DND-41 (cell line): ENCODE measurements at regions not wholly inside any gene's neighbourhood (a gene's known extent, or its start where the extent isn't known, plus 50 kb on each side); places are given as distances from the start of the nearest gene placed in this dataset.

ENCODE experiments used
- ATAC-seq: fragments of 200-7000 bp; cut with Tn5 transposase; 3 replicates; pipeline ENCODE4 v1.9.1; 2021; ENCODE audit warnings: low read depth; ENCODE audit not compliant: insufficient read depth
- DNase-seq: peaks from one replicate; pipeline ENCODE4 v3.0.0-alpha.2; 2020
- H2AFZ ChIP-seq: 2 replicates; pipeline ENCODE4 v1.6.0; 2012; ENCODE audit warnings: low read depth, low read length
- H3K27ac ChIP-seq: 2 replicates; pipeline ENCODE4 v1.5.1; 2012; ENCODE audit warnings: low read length, inconsistent platforms
- H3K27me3 ChIP-seq: fragments of 200-600 bp; sonication (generic); 2 replicates; pipeline ENCODE4 v1.6.0; 2012; ENCODE audit warnings: low read length, mild to moderate bottlenecking, inconsistent platforms; ENCODE audit not compliant: insufficient read depth, poor library complexity
- H3K36me3 ChIP-seq: 2 replicates; pipeline ENCODE4 v1.5.1; 2012; ENCODE audit warnings: low read length, inconsistent platforms; ENCODE audit not compliant: insufficient read depth
- H3K4me1 ChIP-seq: 2 replicates; pipeline ENCODE4 v1.5.1; 2012; ENCODE audit warnings: mild to moderate bottlenecking, low read length; ENCODE audit not compliant: insufficient read depth
- H3K4me2 ChIP-seq: 2 replicates; pipeline ENCODE4 v1.6.0; 2012; ENCODE audit warnings: mild to moderate bottlenecking, moderate library complexity, low read length, inconsistent platforms; ENCODE audit not compliant: insufficient read depth
- H3K4me3 ChIP-seq, 2 experiments: fragments of 200-600 bp in 1 of 2; shearing (Covaris generic) in 1 of 2; 2 replicates each; pipeline ENCODE4 v1.5.1; 2012 to 2016; ENCODE audit warnings: inconsistent platforms in 2 of 2, low read length in 2 of 2, mild to moderate bottlenecking in 2 of 2, low read depth in 1 of 2, moderate library complexity in 1 of 2
- H3K79me2 ChIP-seq: 2 replicates; pipeline ENCODE4 v1.6.0; 2012; ENCODE audit warnings: low read length, inconsistent platforms; ENCODE audit not compliant: insufficient read depth
- H3K9ac ChIP-seq: 2 replicates; pipeline ENCODE4 v1.6.0; 2012; ENCODE audit warnings: low read depth, mild to moderate bottlenecking, inconsistent platforms, low read length, moderate library complexity
- H3K9me3 ChIP-seq: 2 replicates; pipeline ENCODE4 v1.5.1; 2012; ENCODE audit warnings: low read length, moderate library complexity, mild to moderate bottlenecking, inconsistent platforms; ENCODE audit not compliant: insufficient read depth, severe bottlenecking
- H4K20me1 ChIP-seq: 2 replicates; pipeline ENCODE4 v1.6.0; 2012; ENCODE audit warnings: low read length; ENCODE audit not compliant: insufficient read depth
- EZH2 ChIP-seq: IDR thresholded peaks from 3 replicates; pipeline ENCODE4 v1.6.1; 2012; ENCODE audit warnings: borderline replicate concordance, low read depth, mild to moderate bottlenecking, moderate library complexity, low read length, inconsistent platforms; ENCODE audit not compliant: severe bottlenecking
- TF ChIP-seq, protein P1 (sequence below): IDR thresholded peaks from 2 replicates; pipeline ENCODE4 v1.5.1; 2012; ENCODE audit warnings: borderline replicate concordance, low read length, moderate library complexity, mild to moderate bottlenecking; ENCODE audit not compliant: poor library complexity, severe bottlenecking; ENCODE audit errors: extremely low read depth

DNA sequence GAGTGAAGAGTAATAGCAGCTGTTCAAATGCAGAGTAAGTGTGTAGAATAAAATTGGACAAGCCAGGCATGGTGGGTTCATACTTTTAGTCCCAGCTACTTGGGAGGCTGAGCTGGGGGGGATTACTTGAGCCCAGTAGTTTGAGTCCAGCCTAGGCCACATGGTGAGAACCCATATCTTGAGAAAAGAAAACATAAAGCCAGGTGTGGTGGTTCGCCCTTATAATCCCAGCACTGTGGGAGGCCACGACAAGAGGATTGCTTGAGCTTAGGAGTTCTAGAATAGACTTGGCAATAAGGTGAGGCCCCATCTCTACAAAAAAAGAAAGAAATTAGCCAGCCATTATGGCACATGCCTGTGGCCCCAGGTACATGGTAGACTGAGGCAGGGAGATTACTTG, 1241.1 kb downstream of the UQCRFS1 start:
- Histone ChIP-seq H3K9ac (no peak overlapping the region), H3K79me2 (no peaks in the 10 kb centered on the region), H3K36me3 (no peaks in the 10 kb centered on the region), H3K27me3 (no peaks in the 10 kb centered on the region), H2AFZ (no peak overlapping the region), H3K4me3 (no peak overlapping the region), H3K4me2 (no peak overlapping the region), H4K20me1 (no peaks in the 10 kb centered on the region), H3K9me3 (no peaks in the 10 kb centered on the region), H3K4me1 (no peaks in the 10 kb centered on the region), H3K27ac (no peak overlapping the region)
- DNase-seq: no peak
- ATAC-seq: no peak
- no peak for TF ChIP-seq EZH2
- TF ChIP-seq, protein P1, sequence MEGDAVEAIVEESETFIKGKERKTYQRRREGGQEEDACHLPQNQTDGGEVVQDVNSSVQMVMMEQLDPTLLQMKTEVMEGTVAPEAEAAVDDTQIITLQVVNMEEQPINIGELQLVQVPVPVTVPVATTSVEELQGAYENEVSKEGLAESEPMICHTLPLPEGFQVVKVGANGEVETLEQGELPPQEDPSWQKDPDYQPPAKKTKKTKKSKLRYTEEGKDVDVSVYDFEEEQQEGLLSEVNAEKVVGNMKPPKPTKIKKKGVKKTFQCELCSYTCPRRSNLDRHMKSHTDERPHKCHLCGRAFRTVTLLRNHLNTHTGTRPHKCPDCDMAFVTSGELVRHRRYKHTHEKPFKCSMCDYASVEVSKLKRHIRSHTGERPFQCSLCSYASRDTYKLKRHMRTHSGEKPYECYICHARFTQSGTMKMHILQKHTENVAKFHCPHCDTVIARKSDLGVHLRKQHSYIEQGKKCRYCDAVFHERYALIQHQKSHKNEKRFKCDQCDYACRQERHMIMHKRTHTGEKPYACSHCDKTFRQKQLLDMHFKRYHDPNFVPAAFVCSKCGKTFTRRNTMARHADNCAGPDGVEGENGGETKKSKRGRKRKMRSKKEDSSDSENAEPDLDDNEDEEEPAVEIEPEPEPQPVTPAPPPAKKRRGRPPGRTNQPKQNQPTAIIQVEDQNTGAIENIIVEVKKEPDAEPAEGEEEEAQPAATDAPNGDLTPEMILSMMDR: no peak

DNA sequence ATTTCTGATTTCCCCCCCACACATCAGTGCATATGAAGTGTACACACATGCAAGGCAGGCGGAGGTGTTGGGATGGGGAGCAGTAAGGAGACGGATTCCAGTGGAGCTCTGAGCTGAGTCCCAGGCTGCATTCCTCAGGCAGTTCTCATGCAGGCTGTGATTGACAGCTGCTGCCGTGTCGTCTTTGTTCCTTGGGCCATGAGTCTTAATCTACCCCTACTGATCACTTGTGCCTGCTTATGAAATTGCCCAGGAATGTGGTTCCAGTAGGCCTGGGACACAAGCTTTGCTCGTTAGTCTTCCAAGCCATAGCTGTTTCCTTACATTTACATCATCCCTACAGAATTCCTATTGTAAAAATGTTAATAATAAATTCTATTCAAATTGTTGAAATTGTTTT, 1241.9 kb downstream of the UQCRFS1 start:
- no peaks in the 10 kb centered on the region for H3K4me1 ChIP-seq
- no peak overlapping the region for H2AFZ ChIP-seq
- no peak overlapping the region for H3K27ac ChIP-seq
- H3K4me2 ChIP-seq: no peak overlapping the region
- H4K20me1 ChIP-seq: no peaks in the 10 kb centered on the region
- no peak overlapping the region for H3K4me3 ChIP-seq
- H3K36me3 ChIP-seq: no peaks in the 10 kb centered on the region
- H3K9me3 ChIP-seq: no peaks in the 10 kb centered on the region
- TF ChIP-seq EZH2: no peak
- TF ChIP-seq, protein P1: no peak
- H3K27me3 ChIP-seq: no peaks in the 10 kb centered on the region
- H3K9ac ChIP-seq: no peak overlapping the region
- no peak for ATAC-seq
- H3K79me2 ChIP-seq: no peaks in the 10 kb centered on the region
- DNase-seq: no peak

DNA sequence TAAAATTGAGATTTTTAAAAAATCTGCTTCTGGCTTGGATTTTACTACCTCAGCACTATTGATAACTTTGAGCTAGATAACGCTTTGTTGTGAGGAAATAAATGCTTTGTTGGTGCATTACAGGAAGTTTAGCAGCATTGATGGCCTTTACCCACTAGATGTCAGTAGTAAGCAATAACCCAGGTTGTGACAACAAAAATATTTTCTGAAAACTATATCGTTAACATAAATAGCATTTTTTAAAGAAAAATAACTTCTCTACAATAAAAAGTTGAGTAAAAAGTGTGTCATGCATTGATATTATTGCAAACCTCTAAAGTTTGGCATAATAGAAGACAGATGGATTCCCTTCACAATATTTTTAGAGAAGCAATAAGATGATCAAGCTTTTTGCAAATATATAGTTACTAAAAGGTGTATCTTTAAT, 1246.5 kb downstream of the UQCRFS1 start:
- no peak overlapping the region for H3K27ac ChIP-seq
- ATAC-seq (no peak), DNase-seq (no peak)
- no peaks in the 10 kb centered on the region for H4K20me1 ChIP-seq
- H3K79me2 ChIP-seq: no peaks in the 10 kb centered on the region
- no peak overlapping the region for H3K4me2 ChIP-seq
- no peaks in the 10 kb centered on the region for H3K4me1 ChIP-seq
- H3K27me3 ChIP-seq: peaks cover 2% of the 10 kb centered on the region
- no peak overlapping the region for H3K9ac ChIP-seq
- H3K4me3 ChIP-seq: no peak overlapping the region
- H2AFZ ChIP-seq: no peak overlapping the region
- no peaks in the 10 kb centered on the region for H3K9me3 ChIP-seq
- no peaks in the 10 kb centered on the region for H3K36me3 ChIP-seq
- TF ChIP-seq EZH2: no peak
- TF ChIP-seq, protein P1: peak; percentile 85

DNA sequence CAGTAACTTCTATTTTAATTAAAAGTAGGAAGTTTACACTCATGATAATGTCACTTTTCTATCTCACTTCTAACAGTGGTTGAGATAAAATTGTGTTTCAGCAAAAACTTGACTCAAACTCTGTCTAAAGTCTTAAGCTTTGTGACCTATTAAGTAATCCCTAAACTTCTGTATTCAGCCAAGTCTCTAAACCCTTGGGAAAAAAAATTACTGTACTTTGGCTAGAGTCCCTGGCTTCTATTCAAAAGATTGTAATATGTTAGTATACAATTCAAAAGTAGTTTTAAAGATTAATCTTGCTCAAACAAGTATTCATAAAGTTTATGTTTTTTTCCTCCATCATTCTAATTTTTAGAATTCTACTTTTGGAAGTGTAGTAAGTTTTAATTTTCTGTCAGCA, 1248.8 kb downstream of the UQCRFS1 start:
- no peak for DNase-seq
- Histone ChIP-seq H3K4me3 (no peak overlapping the region), H3K27me3 (peaks cover 2% of the 10 kb centered on the region), H4K20me1 (no peaks in the 10 kb centered on the region), H3K9me3 (no peaks in the 10 kb centered on the region), H3K27ac (no peak overlapping the region), H3K4me1 (no peaks in the 10 kb centered on the region), H3K9ac (no peak overlapping the region), H3K4me2 (no peak overlapping the region), H2AFZ (no peak overlapping the region), H3K79me2 (no peaks in the 10 kb centered on the region), H3K36me3 (no peaks in the 10 kb centered on the region)
- no peak for TF ChIP-seq EZH2
- TF ChIP-seq, protein P1: no peak
- no peak for ATAC-seq
